GM18505 (cell line): ENCODE measurements at regions not wholly inside any gene's neighbourhood (a gene's known extent, or its start where the extent isn't known, plus 50 kb on each side); places are given as distances from the start of the nearest gene placed in this dataset.

Source experiments
- ATAC-seq: cut with Tn5 transposase; IDR thresholded peaks from one replicate; pipeline ENCODE4 v1.9.1; 2021; ENCODE audit not compliant: unreplicated experiment
- POLR2A ChIP-seq: IDR thresholded peaks from 4 replicates; pipeline ENCODE4 v1.6.1; 2011; ENCODE audit warnings: borderline replicate concordance; ENCODE audit not compliant: insufficient read depth, insufficient read length; ENCODE audit errors: extremely low read depth

DNA sequence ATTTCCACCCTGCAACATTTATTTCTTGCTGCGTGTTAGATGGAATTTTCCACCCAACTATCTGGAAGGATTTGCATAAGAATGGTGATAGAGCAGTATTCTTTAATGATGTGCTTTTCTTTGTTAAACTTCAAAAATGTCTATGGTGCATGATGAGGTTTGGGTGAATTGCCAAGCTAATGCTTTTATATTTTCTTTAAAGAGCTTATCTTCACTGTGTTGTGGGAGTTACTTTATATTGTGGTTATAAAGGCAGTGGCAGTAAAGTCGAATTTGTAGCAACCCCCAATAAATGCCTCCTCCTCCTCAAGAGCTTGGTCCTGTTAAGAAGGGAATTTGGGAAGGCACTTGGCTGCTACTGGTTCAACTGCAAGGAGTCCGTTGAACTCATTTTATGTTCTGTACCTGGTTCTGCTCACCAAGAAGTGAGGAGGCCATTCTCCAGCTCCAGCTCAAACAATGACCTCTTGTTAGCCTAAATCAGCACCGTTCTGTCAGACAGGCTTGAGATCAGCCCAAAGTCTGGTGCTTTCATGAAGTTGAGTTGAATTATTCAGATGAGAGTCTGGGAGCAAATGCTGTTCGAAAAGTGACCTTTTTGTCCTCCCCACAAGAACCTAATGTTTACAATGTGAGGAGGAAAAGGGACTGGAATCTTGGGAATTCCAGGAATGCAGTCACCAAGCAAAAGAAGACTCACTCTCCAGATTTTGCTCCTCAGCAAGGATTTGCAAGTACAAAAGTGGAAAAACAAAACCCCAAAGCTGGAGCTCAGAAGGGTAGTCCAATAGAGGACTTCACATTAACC is 217.0 kb downstream of the TMEM38B start:
- ATAC-seq = no peak
- no peak for TF ChIP-seq POLR2A

- TF ChIP-seq POLR2A = no peak
- ATAC-seq = no peak
These were observed 218.0 kb downstream of the TMEM38B start for GRCh38 chr9:105912157-105912862.

DNA sequence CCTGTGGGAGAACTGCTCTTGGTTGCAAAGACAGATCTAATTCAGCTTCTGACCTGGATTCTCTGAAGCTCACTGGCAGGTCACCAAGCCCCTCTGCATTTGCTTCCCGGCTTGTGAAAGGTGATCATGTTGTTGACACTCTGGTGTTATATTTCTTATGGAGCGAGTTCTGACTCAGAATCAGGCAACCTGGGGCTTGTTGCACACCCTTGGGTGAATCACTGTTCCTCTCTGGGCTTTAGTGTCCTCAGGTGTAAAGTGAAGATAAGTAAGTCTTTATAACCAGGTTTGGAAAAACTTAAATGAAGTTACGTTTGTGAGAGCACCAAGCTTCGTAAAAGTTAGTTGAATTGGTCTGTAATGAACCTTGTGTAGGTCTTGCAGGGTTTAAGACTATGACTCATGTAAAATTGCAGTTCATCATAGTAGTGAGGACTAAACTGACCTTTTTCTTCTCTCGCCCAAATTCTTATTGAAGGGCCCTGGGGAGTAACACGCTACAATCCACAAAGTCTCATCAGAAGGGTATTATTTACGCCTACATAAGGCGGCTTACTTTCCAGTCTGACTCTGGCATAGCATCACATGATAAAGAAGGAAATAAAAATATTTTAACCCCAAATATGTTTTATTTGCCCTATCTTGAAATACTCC is 218.6 kb downstream of the TMEM38B start:
- no peak for TF ChIP-seq POLR2A
- no peak for ATAC-seq

DNA sequence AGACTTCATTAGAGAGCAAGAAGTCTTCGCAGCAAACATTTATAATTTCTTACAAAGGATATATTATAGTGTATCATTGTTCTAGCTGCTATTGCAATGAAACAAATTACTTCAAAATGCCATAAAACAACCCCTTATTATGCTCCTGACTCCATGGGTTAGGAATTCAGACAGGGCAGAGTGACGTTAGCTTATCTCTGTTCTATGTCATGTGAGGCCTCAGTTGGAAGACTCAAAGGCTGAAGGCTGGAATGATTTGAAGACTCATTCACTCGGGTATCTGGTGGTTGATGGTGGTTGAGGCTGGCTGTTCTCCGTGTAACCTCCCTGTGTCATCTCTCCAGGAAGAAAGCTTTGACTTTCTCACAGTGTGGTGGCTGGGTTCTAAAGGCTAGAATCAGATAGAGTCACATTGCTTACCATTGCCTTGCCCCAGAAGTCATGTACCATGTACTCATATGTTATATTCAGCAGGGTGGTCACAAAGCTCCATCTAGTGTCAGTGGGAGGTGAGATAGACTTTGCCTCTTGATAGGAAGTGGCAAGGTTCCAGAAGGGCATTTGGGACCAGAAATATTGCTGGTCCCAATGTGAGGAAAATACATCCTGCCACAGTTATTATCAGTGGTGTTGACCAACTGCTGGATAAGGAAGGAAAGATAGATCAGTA is 226.9 kb downstream of the TMEM38B start:
- no peak for ATAC-seq
- TF ChIP-seq POLR2A = no peak

DNA sequence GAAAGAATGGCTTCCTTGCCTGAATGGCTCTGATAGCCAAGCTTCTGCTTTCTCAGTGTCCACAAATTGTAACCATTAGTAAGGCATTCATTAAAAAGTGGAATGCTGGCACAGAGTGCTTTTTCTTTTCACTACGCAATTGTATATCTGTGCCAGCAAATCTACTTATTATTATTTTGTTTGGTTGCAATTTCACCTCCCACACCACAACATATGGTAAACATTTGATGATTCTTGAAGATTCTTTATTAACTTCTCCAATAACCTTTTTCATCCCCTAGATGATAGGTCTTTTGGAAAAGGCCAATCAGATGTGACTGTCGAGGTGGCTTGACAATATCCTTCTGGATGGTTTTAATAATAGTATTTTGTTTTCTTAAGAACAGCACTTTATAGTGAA is 234.1 kb downstream of the TMEM38B start:
- TF ChIP-seq POLR2A = no peak
- no peak for ATAC-seq

- TF ChIP-seq POLR2A = no peak
- ATAC-seq = no peak
These were observed 235.8 kb downstream of the TMEM38B start for GRCh38 chr9:105930011-105930627.

DNA sequence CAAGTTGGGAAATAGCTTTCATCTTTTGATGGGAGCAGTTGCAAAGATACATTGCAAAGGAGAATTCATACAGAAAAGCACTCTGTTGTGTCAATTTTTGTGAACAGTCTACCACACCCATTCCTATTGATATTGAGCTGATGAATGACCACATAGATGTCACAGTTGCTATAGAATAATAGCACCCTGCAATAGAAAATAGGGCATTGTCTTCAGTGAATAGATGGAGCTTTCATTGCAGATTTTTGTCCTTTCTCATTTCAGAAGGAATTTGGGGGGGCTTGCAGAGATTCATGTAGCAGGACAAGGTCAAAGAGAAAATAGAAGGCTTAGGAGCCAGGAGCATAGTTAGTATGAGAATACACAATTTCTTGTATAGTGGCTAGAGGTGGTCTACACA is 237.9 kb downstream of the TMEM38B start:
- ATAC-seq = no peak
- no peak for TF ChIP-seq POLR2A

DNA sequence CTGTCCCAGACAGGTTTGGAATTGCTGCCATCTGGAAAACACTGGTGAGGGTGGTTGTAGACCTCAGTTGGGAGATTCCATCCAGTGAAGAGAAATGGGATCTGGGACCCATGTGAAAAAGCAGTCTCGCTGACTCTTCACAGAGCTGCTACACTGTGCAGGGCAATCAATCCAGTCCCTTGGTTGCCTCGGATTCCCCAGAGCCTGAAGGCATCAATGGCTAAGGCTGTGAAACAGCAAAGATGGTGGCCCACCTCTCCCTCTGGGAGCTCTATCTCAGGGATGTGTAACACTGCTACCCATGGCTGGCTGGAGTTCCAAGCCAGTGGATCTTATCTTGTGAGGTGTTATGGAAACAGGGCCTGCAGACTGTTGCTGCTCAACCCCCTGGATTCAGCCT is 256.1 kb downstream of the TMEM38B start:
- no peak for ATAC-seq
- TF ChIP-seq POLR2A = no peak

DNA sequence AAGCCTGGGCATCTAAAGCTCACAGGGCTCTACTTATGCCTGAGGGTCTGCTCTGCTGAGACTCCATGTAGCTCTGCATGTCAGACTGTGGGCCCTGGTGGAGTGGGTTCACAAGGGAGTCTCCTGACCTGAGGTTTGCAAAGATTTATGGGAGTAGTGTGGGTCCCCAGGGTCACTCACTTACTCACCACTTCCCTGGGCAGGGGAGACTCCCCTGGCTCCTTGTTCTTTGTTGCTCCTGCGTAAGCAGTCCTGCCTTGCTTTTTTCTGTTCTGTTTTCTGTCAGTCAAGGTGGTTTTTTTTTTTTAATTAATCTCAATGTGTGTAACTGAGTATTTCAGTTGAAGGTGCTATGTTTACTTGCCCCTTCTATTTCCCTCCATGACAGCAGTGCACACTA is 256.6 kb downstream of the TMEM38B start:
- no peak for TF ChIP-seq POLR2A
- ATAC-seq = no peak

- TF ChIP-seq POLR2A = no peak
- ATAC-seq = no peak
These were observed 260.2 kb downstream of the TMEM38B start for GRCh38 chr9:105954517-105954916.

DNA sequence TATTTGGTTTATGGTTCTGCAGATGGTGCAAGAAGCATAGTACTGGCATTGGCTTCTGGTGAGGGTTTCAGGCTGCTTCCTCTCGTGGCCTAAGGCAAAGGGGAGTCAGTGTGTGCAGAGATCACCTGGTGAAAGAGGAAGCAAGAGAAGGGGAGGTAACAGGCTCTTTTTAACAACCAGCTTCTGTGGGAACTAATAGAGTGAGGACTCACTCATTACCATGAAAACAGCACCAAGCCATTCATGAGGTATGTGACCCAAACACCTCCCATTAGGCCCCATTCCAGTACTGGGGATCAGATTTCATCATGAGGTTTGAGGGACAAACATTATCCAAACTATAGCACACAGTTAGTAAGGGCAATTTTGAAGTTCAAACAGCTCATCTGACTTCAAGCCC is 263.5 kb downstream of the TMEM38B start:
- no peak for TF ChIP-seq POLR2A
- no peak for ATAC-seq

GRCh38 chr9:105958587-105958986 is 264.2 kb downstream of the TMEM38B start:
- no peak for TF ChIP-seq POLR2A
- ATAC-seq = no peak

DNA sequence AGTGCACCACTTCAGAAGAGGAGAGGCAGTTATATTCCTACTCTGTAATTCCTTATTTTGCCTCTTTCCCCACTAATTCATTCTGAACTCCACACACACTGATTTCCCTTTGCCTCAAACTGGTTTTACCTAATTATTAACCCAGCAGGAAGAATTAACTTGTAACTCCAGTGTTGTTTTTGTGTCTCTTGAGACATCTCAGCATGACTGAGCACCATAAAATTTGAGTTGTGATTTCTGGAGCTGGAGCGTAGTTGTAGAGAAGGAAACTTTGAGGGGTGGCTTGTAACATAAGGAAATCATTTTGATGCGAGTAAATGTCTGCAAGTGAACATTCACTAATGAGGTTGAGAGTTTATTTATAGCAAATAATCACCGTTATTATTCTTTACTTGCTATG is 265.2 kb downstream of the TMEM38B start:
- no peak for ATAC-seq
- TF ChIP-seq POLR2A = no peak
